AML-193 (cell line): ENCODE measurements at regions not wholly inside any gene's neighbourhood (a gene's known extent, or its start where the extent isn't known, plus 50 kb on each side); places are given as distances from the start of the nearest gene placed in this dataset.
"Not testable (repeated sequence)": the region's sequence is repeated elsewhere in the genome, so short reads cannot be mapped to it uniquely, and the experiment has no call there.

ENCODE experiments used
- DNase-seq, 2 experiments: peaks; one replicate each; lab custom pipeline; 2025; lab: John Stamatoyannopoulos, UW

DNA sequence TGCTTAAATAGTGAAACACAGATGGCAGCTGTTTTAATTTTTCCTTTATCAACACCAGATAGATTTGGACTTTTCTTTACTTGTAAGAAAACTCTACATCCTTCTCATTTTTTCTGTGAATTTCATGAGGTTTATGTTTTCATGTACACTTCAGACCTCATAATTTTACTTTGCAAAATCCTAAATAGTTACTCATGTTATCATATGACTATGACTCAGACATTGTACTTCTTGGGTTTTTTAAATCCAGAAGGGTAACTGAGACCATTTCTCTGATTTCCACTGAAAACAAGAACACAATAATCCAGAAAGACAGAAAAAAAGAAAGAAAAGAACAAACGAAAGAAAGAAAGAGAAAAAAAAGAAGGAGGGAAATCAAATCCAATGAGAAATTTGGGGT lies 1021.6 kb downstream of the NCAM2 start:
- DNase-seq: no peak

DNA sequence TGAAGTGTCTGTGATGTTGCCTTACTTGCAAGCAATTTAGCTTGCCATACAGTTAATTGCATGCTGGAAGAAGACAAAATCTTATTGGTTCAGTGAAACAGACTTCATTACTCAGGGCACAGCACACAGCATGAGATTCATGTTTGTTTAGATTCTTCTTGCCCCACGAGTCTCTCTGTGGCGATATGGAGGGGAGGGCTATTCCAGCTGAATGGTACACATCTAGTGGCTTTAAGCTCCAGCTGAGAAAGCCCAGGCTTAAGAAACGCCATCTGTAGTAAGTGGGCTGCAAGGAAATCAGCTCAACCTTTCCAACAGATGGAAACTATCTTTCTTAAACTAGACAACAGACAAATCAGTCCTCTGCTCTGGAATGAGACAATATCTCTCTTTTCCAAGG lies 1022.0 kb downstream of the NCAM2 start:
- no peak for DNase-seq

DNA sequence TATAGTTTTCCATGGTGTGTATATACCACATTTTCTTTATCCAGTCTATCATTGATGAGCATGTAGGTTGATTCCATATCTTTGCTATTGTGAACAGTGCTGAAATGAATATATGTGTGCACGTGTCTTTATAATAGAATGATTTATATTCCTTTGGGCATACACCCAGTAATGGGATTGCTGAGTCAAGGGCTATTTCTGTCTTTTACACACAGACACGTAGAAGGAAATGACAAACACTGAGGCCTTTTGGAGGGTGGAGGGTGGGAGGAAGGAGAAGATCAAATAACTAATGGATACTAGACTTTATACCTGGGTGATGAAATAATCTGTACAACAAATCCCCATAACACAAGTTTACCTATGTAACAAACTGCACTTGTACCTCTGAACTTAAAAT lies 1025.7 kb downstream of the NCAM2 start:
- not testable (repeated sequence) for DNase-seq

DNA sequence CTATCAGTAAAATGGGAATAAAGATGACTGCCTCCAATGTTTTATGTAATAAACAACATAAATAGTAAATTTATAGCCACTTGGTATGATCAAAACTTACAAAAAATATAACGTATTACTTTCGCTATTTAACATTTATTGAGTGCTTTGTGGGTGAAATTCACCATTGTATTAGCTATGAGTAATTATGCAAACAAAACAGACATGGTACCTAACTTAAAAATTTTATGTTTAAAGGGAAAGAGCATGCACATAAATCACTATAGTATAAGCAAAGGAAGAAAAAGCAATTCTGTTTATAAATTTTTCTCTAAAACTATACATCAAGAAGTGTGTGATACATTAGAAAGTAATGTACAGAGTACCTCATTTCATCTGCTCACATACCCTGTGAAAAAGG lies 1046.2 kb downstream of the NCAM2 start:
- no peak for DNase-seq

DNA sequence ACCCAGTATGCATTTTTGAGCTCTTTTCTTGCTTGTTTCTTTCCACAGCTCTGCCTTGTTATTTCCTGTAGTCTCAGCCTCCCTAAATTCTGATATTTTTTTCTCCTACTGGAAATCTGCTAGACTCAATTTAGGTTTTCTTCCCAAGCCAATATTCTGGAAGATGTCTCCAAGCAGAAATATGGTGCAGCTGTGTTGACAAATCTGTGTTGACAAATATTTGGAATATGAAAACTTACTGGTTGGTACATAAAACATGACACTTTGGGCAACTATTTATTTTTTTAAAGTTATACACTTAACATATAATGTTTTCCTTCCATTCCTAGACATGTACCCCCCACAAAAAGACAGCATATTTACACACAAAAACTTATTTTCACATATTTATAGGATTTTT lies 1048.4 kb downstream of the NCAM2 start:
- no peak for DNase-seq

DNA sequence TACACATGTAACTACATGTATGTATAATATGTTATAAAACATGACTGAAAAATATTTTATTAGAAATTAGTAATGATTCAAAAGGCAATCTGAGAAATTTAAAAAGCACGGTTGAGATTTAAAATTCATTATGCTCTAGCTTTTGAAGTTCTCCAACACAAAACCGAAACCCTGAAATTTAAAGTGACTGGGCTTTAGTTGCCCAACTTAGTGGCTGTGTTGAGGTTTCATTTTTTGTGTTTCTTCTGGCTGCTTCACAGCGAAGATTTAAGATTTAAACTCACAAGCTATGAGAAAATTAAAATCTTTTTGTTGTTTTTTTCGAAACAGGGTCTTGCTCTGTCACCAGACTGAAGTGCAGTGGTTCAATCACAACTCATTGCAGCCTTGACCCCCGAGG lies 1058.7 kb downstream of the NCAM2 start:
- DNase-seq: no peak

DNA sequence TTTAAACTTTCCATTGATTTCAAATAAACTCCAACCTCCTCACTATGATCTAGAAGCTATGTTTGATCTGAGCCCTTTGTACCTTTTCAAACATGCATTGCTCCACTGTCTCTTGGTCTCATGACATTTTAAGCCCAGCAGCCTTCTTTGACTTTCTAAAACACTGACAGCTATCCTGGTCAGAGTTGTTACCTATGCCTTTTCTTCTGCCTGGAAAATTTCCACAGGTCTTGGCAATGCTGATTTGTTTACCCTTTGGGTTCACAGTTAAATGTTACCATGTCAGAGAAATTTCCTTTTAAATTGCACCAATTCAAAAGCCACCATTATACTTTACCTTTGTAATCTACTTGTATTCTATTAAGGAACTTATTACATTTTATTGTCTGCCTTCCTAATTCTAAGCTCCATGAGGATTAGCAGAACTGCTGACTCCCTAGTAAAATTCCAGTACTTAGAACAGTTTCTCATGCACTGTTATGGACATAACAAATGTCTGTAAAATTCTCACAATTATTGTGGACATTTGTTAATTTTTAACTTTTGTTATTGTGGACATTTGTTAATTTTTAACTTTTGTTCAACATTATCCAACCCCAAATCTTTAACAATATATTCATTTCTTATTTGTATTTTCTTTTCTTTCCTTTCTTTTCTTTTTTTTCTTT lies 1064.4 kb downstream of the NCAM2 start:
- DNase-seq: no peak

DNA sequence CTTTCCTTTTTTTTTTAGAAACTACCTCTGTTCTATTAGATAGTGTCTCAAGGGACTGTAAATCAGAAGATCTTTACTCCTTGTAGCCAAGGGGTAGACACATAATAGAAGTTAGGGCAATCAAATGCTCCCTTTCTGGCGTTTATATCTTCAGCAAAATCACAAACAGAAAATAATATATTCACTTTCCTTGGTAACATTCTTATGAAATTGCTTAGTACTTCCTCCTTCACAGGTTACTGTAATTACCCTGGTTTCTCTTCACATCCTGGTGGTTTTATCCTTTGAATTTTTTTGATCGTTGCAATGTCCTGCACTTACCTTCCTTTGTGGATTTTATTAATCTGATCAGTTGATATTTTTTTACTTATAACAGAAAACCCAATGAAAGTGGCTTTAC lies 1064.9 kb downstream of the NCAM2 start:
- no peak for DNase-seq

DNA sequence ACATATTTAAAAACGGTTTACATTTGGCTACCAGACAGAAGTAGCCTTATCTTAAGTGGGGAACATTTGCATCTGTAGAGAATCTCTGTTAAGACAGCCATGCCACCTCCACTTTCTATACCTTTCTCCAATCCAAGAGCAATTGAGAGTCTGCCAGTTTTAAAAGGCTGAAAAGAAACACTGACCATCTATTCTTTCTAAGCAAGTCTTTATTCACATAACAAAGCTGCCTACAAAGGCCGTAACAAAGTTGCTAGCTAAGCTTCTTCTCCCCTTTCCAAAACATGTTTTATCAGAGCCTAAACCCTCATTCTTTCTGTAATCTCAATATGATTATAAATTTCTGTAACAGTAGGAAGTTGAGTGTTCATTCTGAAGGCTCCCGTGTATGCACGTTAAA lies 1078.3 kb downstream of the NCAM2 start:
- no peak for DNase-seq

DNA sequence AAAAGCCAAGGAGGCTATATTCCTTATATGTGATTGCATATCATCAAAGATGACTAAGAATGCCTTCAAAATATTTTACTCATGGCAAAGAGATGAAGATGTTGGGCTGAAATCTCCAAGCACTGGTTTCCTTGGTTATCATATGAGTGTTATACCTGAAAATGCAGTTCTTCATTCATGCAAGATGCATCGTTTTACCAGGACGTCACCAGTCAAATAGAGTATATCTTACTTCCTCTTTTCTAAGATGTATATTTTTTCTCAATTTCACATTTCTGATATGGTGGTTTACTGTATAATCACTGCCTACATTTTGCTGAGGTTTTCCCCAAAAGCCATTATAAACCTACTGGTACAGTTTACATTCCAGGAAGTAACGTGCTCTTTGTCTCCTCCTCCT lies 1085.7 kb downstream of the NCAM2 start:
- DNase-seq: no peak

DNA sequence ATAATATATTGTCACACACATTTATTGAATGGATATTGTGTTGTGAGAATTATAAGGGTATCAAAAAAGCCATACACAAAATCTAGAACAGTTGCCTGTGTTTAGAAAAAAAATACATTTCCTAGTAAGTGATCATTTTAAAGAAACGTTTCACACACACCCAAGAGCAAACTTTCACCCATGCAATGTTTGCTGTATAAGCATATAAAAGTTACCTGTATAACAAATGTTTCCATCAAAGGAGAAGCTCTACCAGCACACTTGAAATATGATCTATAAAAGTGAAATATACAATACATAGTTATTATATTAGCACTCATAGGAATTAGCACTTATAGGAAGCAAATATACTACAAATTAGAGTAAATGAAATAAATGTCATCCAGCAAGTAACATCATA lies 1098.1 kb downstream of the NCAM2 start:
- DNase-seq: no peak

DNA sequence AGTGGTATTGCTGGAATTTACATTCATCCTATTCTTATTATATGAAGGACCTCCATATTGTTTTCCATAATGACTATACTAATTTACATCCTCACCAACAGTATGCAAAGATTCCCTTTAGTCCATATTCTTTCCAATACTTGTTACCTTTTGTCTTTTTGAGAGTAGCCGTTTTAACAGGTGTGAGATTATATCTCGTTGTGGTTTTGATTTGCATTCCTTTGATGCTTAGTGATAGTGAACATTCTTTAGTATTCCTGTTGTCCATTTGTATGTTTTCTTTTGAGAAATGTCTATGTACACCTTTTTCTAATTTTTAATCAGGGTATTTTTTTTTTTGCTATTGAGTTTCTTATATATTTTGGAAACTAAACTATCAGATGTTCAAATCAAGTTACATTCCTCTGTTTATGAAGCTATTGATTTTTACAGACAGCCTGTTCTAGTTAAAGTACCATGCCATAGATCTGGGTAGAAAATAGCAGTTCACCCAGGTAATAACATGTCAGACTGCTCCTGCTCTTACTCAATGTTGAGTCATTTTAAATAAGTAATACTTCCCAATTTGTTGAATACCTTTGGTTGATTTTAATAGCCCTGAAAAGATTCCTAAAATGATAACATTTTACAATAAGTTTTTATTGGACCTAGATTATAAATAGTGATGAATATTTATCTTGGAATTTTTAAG lies 1108.7 kb downstream of the NCAM2 start:
- no peak for DNase-seq

DNA sequence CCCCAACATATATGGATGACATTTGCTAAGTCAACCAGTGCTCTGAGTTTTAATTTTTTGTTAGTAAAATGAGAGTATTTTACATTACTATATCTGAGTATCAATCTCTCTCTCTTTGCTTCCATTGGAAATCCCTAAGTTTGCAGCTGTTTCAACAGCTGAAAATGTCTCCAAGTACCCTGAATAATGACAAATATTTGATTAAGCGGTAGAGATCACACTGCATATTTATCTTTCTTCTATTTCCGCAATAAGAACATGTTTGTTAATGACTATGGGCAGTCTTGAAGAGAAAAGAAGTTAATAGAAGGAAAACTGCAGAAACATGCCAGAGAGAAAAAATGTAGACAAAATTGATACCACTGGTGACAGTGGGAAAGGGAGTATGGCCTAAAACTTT lies 1117.5 kb downstream of the NCAM2 start:
- DNase-seq: no peak

DNA sequence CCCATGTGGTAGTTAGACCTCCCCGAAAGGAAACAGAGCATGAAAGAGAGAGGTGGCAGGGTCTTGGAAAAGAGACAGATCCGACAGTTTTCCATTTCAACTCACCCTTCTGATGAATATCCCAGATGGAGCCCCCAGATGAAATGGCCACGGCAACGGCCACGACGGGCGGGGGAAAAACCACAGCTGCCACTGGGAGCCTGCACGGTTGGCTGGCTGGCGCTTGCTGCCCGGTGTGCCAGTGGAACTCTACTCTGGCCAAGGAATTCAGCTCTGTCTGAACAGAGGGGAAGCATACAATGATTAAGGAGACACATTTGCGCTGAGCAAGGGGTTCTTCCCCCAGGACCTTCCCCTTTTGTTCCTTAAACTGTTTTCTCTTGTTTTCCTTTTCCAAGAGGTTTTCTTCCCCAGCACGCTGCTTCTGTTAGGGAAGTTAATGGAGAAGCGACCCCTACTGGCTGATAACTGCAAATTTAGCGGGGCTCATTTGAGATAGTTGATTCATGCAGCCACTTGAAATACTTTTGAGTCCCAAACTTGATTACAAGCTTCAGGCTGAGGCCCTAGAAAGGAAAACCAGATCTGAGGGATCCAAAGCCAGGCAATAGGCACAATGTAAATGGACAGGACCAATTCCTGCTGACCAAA lies 1122.5 kb downstream of the NCAM2 start:
- DNase-seq: peak; percentile 5 to 7

DNA sequence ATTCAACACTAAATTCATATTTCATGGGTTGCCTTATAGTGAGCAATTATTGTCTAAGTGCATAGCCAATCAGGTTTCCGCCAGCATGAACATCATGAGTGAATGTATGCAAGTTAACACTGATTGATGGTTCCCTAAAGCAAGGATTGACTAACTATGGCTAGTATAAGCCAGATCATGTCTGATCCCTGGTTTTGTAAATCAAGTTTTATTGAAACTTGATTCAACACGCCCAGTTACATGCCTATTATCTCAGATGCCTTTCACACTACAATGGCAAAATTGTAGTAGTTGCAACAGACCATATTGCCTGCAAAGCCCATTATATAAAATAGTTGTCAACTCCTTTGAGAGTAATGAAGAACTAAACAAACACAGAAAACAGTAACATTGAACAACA lies 1127.4 kb downstream of the NCAM2 start:
- no peak for DNase-seq

DNA sequence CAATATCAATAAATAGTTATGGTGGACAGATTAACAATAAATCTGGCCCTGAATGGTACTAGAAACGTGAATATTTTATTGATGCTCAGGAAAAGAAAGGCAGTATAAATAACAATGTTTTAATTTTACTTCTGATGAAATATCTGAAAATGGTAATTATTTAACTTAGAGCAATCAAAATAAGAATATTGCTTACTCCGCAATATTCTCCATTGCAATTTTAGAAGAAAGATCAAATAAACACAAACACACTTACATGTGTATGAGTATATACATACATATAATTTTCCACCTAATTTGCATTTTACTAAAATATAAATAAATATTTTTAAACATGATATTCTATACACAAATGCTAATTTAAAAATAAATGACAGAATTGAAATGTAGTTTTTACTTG lies 1130.5 kb downstream of the NCAM2 start:
- no peak for DNase-seq

DNA sequence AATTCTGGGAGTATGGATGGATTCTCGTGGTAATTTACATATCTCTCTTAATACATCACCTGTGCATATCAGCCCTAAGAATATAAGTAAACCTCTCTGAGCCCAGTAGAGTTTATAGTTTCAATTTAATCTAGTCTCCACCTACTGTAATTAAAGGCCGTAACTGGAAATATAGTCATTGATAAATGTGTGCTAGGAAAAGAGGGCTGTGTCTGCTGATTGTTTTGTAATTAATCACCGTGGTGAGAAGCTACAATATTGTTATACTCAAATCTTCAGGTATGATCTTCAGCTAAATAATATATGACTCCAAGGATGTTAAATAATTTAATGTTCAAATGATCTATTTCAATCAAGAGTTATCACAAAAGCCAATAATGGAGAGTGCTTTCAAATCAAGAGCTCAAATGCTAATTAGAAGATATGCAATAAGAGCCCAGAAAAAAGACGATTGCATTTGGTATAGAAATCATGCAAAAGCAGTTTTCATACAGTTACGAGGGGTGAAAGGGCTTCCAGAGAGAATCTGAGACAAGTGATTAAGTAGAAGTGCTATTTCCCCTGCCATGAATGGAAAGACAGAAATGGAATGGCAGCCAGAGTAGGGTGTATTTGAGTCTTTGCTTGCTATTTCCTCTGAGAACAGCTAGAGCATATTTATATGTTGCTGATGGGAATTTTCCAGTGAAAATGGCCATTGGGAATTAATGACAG lies 1134.3 kb downstream of the NCAM2 start:
- DNase-seq: no peak

DNA sequence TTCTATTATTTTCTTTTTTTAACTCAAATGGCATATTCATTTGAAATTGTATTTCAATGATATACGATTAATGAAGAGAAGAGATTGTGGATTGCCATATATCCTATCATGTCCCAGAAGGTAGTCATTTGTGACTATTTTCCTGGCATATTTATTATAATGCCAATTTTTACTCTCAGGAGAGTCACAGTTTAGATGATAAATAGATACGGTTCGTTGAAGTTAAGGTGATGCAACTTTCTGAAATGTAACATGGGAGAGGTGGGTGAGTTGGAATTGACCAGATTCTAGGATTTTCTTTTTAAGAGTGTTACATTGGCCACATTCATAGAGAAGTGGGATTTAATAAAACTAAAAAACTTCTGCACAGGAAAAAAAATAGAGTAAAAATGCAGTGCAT lies 1138.5 kb downstream of the NCAM2 start:
- DNase-seq: no peak

DNA sequence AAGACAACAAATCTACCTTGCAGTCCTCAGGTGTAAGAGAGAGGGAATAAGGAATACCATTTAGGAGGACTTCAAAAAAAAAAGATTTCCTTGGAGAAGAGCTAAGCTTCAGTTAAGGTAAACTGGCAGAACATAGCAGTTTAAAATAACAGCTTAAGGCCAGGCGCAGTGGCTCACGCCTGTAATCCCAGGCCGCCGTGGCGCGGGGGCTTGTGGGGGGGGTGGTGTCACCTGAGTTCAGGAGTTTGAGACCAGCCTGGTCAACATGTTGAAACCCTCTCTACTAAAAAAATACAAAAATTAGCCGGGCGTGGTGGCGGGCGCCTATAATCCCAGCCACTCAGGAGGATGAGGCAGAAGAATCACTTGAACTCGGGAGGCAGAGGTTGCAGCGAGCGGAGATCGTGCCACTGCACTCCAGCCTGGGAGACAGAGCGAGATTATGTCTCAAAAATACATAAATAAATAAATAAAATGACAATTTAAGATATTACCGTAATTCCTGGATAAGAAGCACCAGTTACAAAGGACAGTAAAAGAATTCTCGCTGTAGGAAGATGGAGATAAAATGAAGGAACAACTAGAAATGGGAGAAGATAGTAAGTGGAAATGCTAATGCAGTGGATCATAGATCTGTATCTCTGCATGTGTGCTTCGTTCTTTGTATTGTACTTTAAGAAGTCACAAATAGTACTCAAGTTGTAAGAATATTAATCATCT lies 1140.2 kb downstream of the NCAM2 start:
- DNase-seq: no peak

DNA sequence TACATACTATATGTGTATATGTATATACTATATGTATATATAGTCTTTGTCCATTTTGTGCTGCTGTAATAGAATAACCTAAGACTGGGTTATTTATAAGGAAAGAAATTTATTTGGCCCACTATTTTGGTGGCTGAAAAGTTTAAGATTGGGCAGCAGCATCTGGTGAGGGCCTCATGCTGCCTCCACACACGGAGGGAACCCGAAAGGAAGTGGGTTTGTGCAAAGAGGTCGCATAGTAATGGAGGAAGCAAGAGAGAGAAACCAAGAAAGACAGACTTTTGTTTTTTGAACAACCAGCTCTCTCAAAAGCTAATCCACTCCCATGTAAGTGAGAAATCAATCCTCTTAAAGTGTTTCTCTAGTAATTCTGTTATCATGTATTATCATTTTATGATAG lies 1147.3 kb downstream of the NCAM2 start:
- no peak for DNase-seq

DNA sequence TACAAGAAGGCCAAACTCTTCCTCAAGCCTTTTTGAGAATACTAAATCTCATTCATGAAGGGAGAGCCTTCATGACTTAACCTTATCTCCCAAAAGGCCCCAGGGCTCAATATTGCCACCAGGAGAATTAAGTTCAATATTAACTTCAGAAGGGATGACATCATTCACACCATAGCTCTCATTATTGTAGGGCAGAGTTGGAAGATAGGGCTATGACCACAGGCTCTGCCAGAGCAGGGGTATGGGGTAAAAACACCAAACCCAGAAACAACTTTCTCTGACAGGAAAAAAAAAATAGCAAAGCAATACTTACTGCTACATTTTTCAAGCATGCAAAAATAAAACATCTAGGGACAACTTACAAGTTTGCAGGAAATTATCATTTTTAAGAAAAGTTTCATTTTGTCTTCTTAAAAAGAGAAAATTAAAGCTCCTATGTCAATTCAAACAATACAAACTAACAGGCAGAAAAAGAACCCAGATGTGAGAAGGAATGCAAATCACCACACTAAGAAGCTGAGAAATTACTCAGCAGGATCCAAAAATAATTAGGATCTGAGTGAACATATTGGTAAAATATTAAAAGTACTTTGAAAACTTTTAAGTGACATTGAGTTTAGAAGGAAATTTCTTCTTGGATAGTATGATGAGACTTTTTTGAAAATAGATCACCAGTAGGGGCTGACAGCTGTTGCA lies 1156.5 kb downstream of the NCAM2 start:
- no peak for DNase-seq

DNA sequence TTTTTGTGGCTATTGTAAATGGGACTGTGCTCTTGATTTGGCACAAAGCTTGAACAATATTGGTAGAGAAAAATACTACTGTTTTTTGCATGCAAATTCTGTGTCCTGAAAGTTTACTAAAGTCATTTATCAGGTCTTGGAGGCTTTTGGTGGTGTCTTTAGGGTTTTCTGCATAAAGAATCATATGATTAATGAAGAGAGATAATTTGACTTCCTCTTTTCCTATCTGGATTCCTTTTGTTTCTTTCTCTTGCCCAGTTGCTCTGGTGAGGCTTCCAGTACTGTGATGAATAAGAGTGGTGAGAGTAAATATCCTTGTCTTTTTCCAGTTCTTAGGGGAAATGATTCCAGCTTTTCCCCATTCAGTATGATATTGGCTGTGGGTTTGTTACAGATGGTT lies 1166.7 kb downstream of the NCAM2 start:
- no peak for DNase-seq
